Mucosa of gallbladder (tissue), 1 donor: ENCODE measurements at regions not wholly inside any gene's neighbourhood (a gene's known extent, or its start where the extent isn't known, plus 50 kb on each side); places are given as distances from the start of the nearest gene placed in this dataset.
A peak's percentile ranks its signal among the peaks of the same experiment; 100 is the strongest.

Experiments
- DNase-seq: peaks from one replicate; pipeline ENCODE4 v3.0.0-alpha.2; 2020; ENCODE audit warnings: low spot score
- donor health status: DM: no; HTN: no; CAD: no.

- no peak for DNase-seq
Observed at GRCh38 chr16:35639233-35640205, 2180.1 kb downstream of the TP53TG3F start.

- no peak for DNase-seq
Observed at GRCh38 chr16:35642322-35642835, 2183.0 kb downstream of the TP53TG3F start.

- DNase-seq: no peak
Observed at GRCh38 chr16:35651841-35652240, 2192.4 kb downstream of the TP53TG3F start.

- DNase-seq: no peak
Observed at GRCh38 chr16:35664091-35664693, 2204.8 kb downstream of the TP53TG3F start.

- DNase-seq: no peak
Observed at GRCh38 chr16:35685085-35685484, 2225.7 kb downstream of the TP53TG3F start.

GRCh38 chr16:35686595-35686994 lies 2227.2 kb downstream of the TP53TG3F start:
- no peak for DNase-seq

- no peak for DNase-seq
Observed at GRCh38 chr16:35687071-35687470, 2227.7 kb downstream of the TP53TG3F start.

GRCh38 chr16:35687781-35688180 lies 2228.4 kb downstream of the TP53TG3F start:
- DNase-seq: no peak

- DNase-seq: no peak
Observed at GRCh38 chr16:35689764-35690163, 2230.4 kb downstream of the TP53TG3F start.

GRCh38 chr16:35690413-35690812 lies 2231.0 kb downstream of the TP53TG3F start:
- no peak for DNase-seq

GRCh38 chr16:35691057-35691456 lies 2231.6 kb downstream of the TP53TG3F start:
- no peak for DNase-seq

- no peak for DNase-seq
Observed at GRCh38 chr16:35692824-35693223, 2233.4 kb downstream of the TP53TG3F start.

- DNase-seq: no peak
Observed at GRCh38 chr16:35706901-35707300, 2247.5 kb downstream of the TP53TG3F start.

- DNase-seq: no peak
Observed at GRCh38 chr16:35711435-35711834, 2252.0 kb downstream of the TP53TG3F start.

GRCh38 chr16:35711958-35712357 lies 2252.5 kb downstream of the TP53TG3F start:
- DNase-seq: no peak

- peak; percentile 8 for DNase-seq
Observed at GRCh38 chr16:35713762-35714650, 2254.6 kb downstream of the TP53TG3F start.

GRCh38 chr16:35714665-35715064 lies 2255.3 kb downstream of the TP53TG3F start:
- no peak for DNase-seq

- DNase-seq: no peak
Observed at GRCh38 chr16:35724551-35724950, 2265.1 kb downstream of the TP53TG3F start.

- no peak for DNase-seq
Observed at GRCh38 chr16:35725949-35726348, 2266.5 kb downstream of the TP53TG3F start.

GRCh38 chr16:35730251-35730650 lies 2270.8 kb downstream of the TP53TG3F start:
- no peak for DNase-seq

- DNase-seq: no peak
Observed at GRCh38 chr16:35731341-35732040, 2272.1 kb downstream of the TP53TG3F start.
